GM12875 (cell line): ENCODE measurements at regions not wholly inside any gene's neighbourhood (a gene's known extent, or its start where the extent isn't known, plus 50 kb on each side); places are given as distances from the start of the nearest gene placed in this dataset.

Experiments
- H3K4me3 ChIP-seq: one replicate; pipeline ENCODE4 v1.5.1; 2011; ENCODE audit warnings: low read depth, low read length, control low read depth
- CTCF ChIP-seq: IDR thresholded peaks from 2 replicates; pipeline ENCODE4 v1.5.1; 2011; ENCODE audit warnings: low read depth, mild to moderate bottlenecking, control low read depth, inconsistent platforms, low read length, moderate library complexity, borderline replicate concordance; ENCODE audit not compliant: insufficient read depth

- H3K4me3 ChIP-seq: no peak overlapping the region
- TF ChIP-seq CTCF: no peak
These were observed 98.4 kb upstream of the KLHL1 start for GRCh38 chr13:70206671-70207070.

- no peak for TF ChIP-seq CTCF
- H3K4me3 ChIP-seq: no peak overlapping the region
These were observed 95.5 kb upstream of the KLHL1 start for GRCh38 chr13:70203661-70204229.

- TF ChIP-seq CTCF: no peak
- H3K4me3 ChIP-seq: no peak overlapping the region
These were observed 82.8 kb upstream of the KLHL1 start for GRCh38 chr13:70191034-70191433.

GRCh38 chr13:70189981-70190380 is 81.7 kb upstream of the KLHL1 start:
- no peak for TF ChIP-seq CTCF
- no peak overlapping the region for H3K4me3 ChIP-seq

- H3K4me3 ChIP-seq: no peak overlapping the region
- no peak for TF ChIP-seq CTCF
These were observed 80.3 kb upstream of the KLHL1 start for GRCh38 chr13:70188567-70188966.

- no peak overlapping the region for H3K4me3 ChIP-seq
- TF ChIP-seq CTCF: no peak
These were observed 74.8 kb upstream of the KLHL1 start for GRCh38 chr13:70183041-70183440.
